Natural killer cell (primary cell): ENCODE measurements at regions not wholly inside any gene's neighbourhood (a gene's known extent, or its start where the extent isn't known, plus 50 kb on each side); places are given as distances from the start of the nearest gene placed in this dataset.
"Not testable (repeated sequence)": the region's sequence is repeated elsewhere in the genome, so short reads cannot be mapped to it uniquely, and the experiment has no call there.

ENCODE experiments used
- ATAC-seq, 3 donors: fragments of 150-1000 bp in 2 of 3; fragments of 200-7000 bp in 1 of 3; cut with Tn5 transposase; 1 replicate in 1 of 3; 2 replicates in 2 of 3; pipeline ENCODE4 v1.10.0; 2021; ENCODE audit warnings: mild to moderate bottlenecking in 2 of 3, moderate library complexity in 2 of 3
- DNase-seq, 2 donors: peaks; one replicate each; pipeline versions ENCODE4 v3.0.0 to v3.0.0-alpha.2; 2013 to 2021; ENCODE audit warnings: mixed read lengths in 1 of 2
- H3K27ac ChIP-seq: one replicate; pipeline ENCODE4 v1.5.1; 2013; ENCODE audit warnings: mild to moderate bottlenecking, low read length
- H3K27me3 ChIP-seq: one replicate; pipeline ENCODE4 v1.6.1; 2013; ENCODE audit warnings: low read length; ENCODE audit not compliant: control insufficient read depth, insufficient read depth
- H3K36me3 ChIP-seq: one replicate; pipeline ENCODE4 v1.6.1; 2013; ENCODE audit warnings: low read length; ENCODE audit not compliant: control insufficient read depth, insufficient read depth
- H3K4me1 ChIP-seq: one replicate; pipeline ENCODE4 v1.6.1; 2013; ENCODE audit warnings: low read length; ENCODE audit not compliant: control insufficient read depth, insufficient read depth
- H3K4me3 ChIP-seq: one replicate; pipeline ENCODE4 v1.5.1; 2013; ENCODE audit warnings: low read length
- H3K9me3 ChIP-seq: one replicate; pipeline ENCODE4 v1.6.1; 2013; ENCODE audit warnings: low read length; ENCODE audit not compliant: control insufficient read depth, insufficient read depth
- H3K27ac Mint-ChIP-seq, 2 donors: one replicate each; pipeline ENCODE4 v1.8.0; 2022; ENCODE audit warnings: mild to moderate bottlenecking in 2 of 2, mixed read lengths in 2 of 2, moderate library complexity in 1 of 2
- H3K27me3 Mint-ChIP-seq, 2 donors: one replicate each; pipeline ENCODE4 v1.8.0; 2022; ENCODE audit warnings: low read depth in 2 of 2, mixed read lengths in 2 of 2
- H3K36me3 Mint-ChIP-seq: one replicate; pipeline ENCODE4 v1.8.0; 2022; ENCODE audit warnings: mixed read lengths
- H3K4me1 Mint-ChIP-seq, 2 donors: one replicate each; pipeline ENCODE4 v1.8.0; 2022; ENCODE audit warnings: mixed read lengths in 2 of 2
- H3K4me3 Mint-ChIP-seq: one replicate; pipeline ENCODE4 v1.8.0; 2022; ENCODE audit warnings: mild to moderate bottlenecking, moderate library complexity, mixed read lengths
- H3K9me3 Mint-ChIP-seq, 2 donors: one replicate each; pipeline ENCODE4 v1.8.0; 2022; ENCODE audit warnings: mixed read lengths in 2 of 2
- WGBS: methylation state at CpG from one replicate; pipeline ENCODE4 v1.1.7; 2013; ENCODE audit warnings: missing lambda C conversion rate; ENCODE audit not compliant: insufficient coverage; 5-methylcytosine and 5-hydroxymethylcytosine counted together
- intact Hi-C: fragments of 100-400 bp; cut with micrococcal nuclease; formaldehyde crosslinking; loops from one replicate; pipeline ENCODE4 v1.14.2; 2022
- TF ChIP-seq, protein P1 (sequence below): fragments of 200-600 bp; IDR thresholded peaks from one replicate; pipeline ENCODE4 v1.8.0; 2022; ENCODE audit warnings: antibody characterized with exemption

- H3K4me1 ChIP-seq = no peaks in the 10 kb centered on the region
- no peaks in the 10 kb centered on the region for H3K9me3 Mint-ChIP-seq
- H3K36me3 ChIP-seq = no peaks in the 10 kb centered on the region
- no peaks in the 10 kb centered on the region for H3K9me3 ChIP-seq
- H3K27ac Mint-ChIP-seq = no peak overlapping the region
- no peak overlapping the region for H3K4me3 Mint-ChIP-seq
- WGBS = no CpG with 5 or more reads among the region's 1 CpG
- H3K27me3 ChIP-seq = no peaks in the 10 kb centered on the region
- DNase-seq (no peak), ATAC-seq (no peak)
- TF ChIP-seq, protein P1, sequence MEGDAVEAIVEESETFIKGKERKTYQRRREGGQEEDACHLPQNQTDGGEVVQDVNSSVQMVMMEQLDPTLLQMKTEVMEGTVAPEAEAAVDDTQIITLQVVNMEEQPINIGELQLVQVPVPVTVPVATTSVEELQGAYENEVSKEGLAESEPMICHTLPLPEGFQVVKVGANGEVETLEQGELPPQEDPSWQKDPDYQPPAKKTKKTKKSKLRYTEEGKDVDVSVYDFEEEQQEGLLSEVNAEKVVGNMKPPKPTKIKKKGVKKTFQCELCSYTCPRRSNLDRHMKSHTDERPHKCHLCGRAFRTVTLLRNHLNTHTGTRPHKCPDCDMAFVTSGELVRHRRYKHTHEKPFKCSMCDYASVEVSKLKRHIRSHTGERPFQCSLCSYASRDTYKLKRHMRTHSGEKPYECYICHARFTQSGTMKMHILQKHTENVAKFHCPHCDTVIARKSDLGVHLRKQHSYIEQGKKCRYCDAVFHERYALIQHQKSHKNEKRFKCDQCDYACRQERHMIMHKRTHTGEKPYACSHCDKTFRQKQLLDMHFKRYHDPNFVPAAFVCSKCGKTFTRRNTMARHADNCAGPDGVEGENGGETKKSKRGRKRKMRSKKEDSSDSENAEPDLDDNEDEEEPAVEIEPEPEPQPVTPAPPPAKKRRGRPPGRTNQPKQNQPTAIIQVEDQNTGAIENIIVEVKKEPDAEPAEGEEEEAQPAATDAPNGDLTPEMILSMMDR = no peak
- intact Hi-C loops = no loop called here
- H3K27me3 Mint-ChIP-seq = peaks cover 7 to 23% of the 10 kb centered on the region in 2 donors
- H3K4me3 ChIP-seq = no peak overlapping the region
- H3K36me3 Mint-ChIP-seq = no peaks in the 10 kb centered on the region
- H3K27ac ChIP-seq = no peak overlapping the region
- peaks cover 0 to 12% of the 10 kb centered on the region in 2 donors for H3K4me1 Mint-ChIP-seq
Observed at GRCh38 chr6:164045082-164045481, 630.6 kb downstream of the QKI start.

GRCh38 chr6:164043656-164044055 is 629.1 kb downstream of the QKI start:
- H3K27ac Mint-ChIP-seq, ATAC-seq, H3K9me3 ChIP-seq, DNase-seq, H3K27ac ChIP-seq, H3K36me3 ChIP-seq, H3K4me3 Mint-ChIP-seq, H3K4me3 ChIP-seq, H3K27me3 ChIP-seq, H3K36me3 Mint-ChIP-seq, intact Hi-C loops, H3K9me3 Mint-ChIP-seq, H3K4me1 ChIP-seq: not testable (repeated sequence)
- H3K4me1 Mint-ChIP-seq = peaks cover 0 to 12% of the 10 kb centered on the region in 2 donors
- whole genome bisulfite sequencing = 92% methylated on average over 5 of the region's 5 CpGs
- peaks cover 4 to 14% of the 10 kb centered on the region in 2 donors for H3K27me3 Mint-ChIP-seq

GRCh38 chr6:164042212-164042611 is 627.7 kb downstream of the QKI start:
- Histone ChIP-seq H3K9me3 (no peaks in the 10 kb centered on the region), H3K36me3 (no peaks in the 10 kb centered on the region), H3K4me1 (no peaks in the 10 kb centered on the region), H3K27ac (no peak overlapping the region), H3K27me3 (no peaks in the 10 kb centered on the region), H3K4me3 (no peak overlapping the region)
- H3K36me3 Mint-ChIP-seq = no peaks in the 10 kb centered on the region
- intact Hi-C loops = no loop called here
- no peak overlapping the region for H3K27ac Mint-ChIP-seq
- TF ChIP-seq, protein P1 = no peak
- no peaks in the 10 kb centered on the region for H3K9me3 Mint-ChIP-seq
- H3K4me3 Mint-ChIP-seq = no peak overlapping the region
- WGBS = 28% methylated on average over 5 of the region's 5 CpGs
- H3K27me3 Mint-ChIP-seq = peaks cover 13 to 23% of the 10 kb centered on the region in 2 donors
- DNase-seq = no peak
- peaks cover 6 to 20% of the 10 kb centered on the region in 2 donors for H3K4me1 Mint-ChIP-seq
- ATAC-seq = peak; percentile 36 to 85 (median 56)

DNA sequence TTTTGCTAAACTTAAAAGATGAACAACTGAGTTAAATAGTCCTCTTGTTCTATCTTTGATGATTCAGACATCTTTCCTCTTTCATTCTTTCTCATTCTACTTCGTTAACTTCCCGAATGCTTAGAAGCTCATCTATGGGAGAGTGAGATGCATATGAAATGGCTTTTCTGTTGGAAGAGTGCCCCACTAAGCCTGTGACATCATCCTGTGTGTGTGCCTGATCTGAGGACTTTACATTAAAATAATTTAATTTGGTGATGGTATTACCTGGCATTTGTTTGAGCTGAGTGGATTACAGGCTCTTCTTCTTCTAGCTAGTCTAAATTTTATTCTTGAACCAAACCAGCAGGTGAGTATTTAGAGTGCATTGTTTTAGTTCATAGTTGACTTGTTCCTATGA is 626.5 kb downstream of the QKI start:
- ATAC-seq (no peak), DNase-seq (no peak)
- WGBS = 100% methylated on average over 1 of the region's 2 CpGs
- H3K36me3 Mint-ChIP-seq = no peaks in the 10 kb centered on the region
- H3K27me3 Mint-ChIP-seq = peaks cover 13 to 28% of the 10 kb centered on the region in 2 donors
- no peak overlapping the region for H3K4me3 Mint-ChIP-seq
- no peaks in the 10 kb centered on the region for H3K27me3 ChIP-seq
- no peaks in the 10 kb centered on the region for H3K36me3 ChIP-seq
- H3K4me1 ChIP-seq = no peaks in the 10 kb centered on the region
- H3K9me3 Mint-ChIP-seq = no peaks in the 10 kb centered on the region
- H3K9me3 ChIP-seq = no peaks in the 10 kb centered on the region
- H3K4me3 ChIP-seq = no peak overlapping the region
- no peak overlapping the region for H3K27ac Mint-ChIP-seq
- TF ChIP-seq, protein P1 = no peak
- H3K4me1 Mint-ChIP-seq = peaks cover 9 to 23% of the 10 kb centered on the region in 2 donors
- no peak overlapping the region for H3K27ac ChIP-seq
- intact Hi-C loops = no loop called here
